Frontal cortex (tissue), 3 donors: ENCODE measurements at regions not wholly inside any gene's neighbourhood (a gene's known extent, or its start where the extent isn't known, plus 50 kb on each side); places are given as distances from the start of the nearest gene placed in this dataset.
"Not testable (repeated sequence)": the region's sequence is repeated elsewhere in the genome, so short reads cannot be mapped to it uniquely, and the experiment has no call there.

Source experiments
- DNase-seq, 2 donors: peaks; one replicate each; pipeline ENCODE4 v3.0.0; 2012; ENCODE audit warnings: low spot score in 2 of 2
- FAIRE-seq: peaks from 2 replicates; lab custom pipeline; 2012; peaks lifted over from hg19 to GRCh38; lab: Jason Lieb, UNC
- donor health status: control.
- donor health status: control.
- donor health status: control.

GRCh38 chr14:28820677-28821076 is 54.1 kb downstream of the FOXG1 start:
- FAIRE-seq (no peak), DNase-seq (no peak)

GRCh38 chr14:28821993-28822392 is 55.4 kb downstream of the FOXG1 start:
- no peak for FAIRE-seq
- no peak for DNase-seq

- FAIRE-seq (no peak), DNase-seq (no peak)
Observed at GRCh38 chr14:28823245-28823644, 56.7 kb downstream of the FOXG1 start.

- DNase-seq: no peak
- no peak for FAIRE-seq
Observed at GRCh38 chr14:28830115-28830534, 63.5 kb downstream of the FOXG1 start.

GRCh38 chr14:28831126-28831525 is 64.5 kb downstream of the FOXG1 start:
- FAIRE-seq (no peak), DNase-seq (no peak)

GRCh38 chr14:28842569-28842968 is 76.0 kb downstream of the FOXG1 start:
- not testable (repeated sequence) for FAIRE-seq, DNase-seq

- DNase-seq (no peak), FAIRE-seq (no peak)
Observed at GRCh38 chr14:28867571-28867970, 101.0 kb downstream of the FOXG1 start.

GRCh38 chr14:28870033-28870564 is 103.5 kb downstream of the FOXG1 start:
- FAIRE-seq (no peak), DNase-seq (no peak)

GRCh38 chr14:28875934-28876571 is 109.5 kb downstream of the FOXG1 start:
- DNase-seq (no peak), FAIRE-seq (no peak)

- FAIRE-seq (no peak), DNase-seq (no peak)
Observed at GRCh38 chr14:28876572-28876945, 110.0 kb downstream of the FOXG1 start.

- FAIRE-seq (no peak), DNase-seq (no peak)
Observed at GRCh38 chr14:28877923-28878322, 111.3 kb downstream of the FOXG1 start.

- no peak for DNase-seq
Observed at GRCh38 chr14:28879573-28879996, 113.0 kb downstream of the FOXG1 start.

GRCh38 chr14:28886940-28887339 is 120.4 kb downstream of the FOXG1 start:
- DNase-seq (no peak), FAIRE-seq (no peak)

More at GRCh38 chr14:28879573-28879996, 113.0 kb downstream of the FOXG1 start:
- no peak for FAIRE-seq

- FAIRE-seq (no peak), DNase-seq (no peak)
Observed at GRCh38 chr14:28895389-28895788, 128.8 kb downstream of the FOXG1 start.

- DNase-seq (no peak), FAIRE-seq (no peak)
Observed at GRCh38 chr14:28896337-28896736, 129.8 kb downstream of the FOXG1 start.

GRCh38 chr14:28901631-28902030 is 135.0 kb downstream of the FOXG1 start:
- FAIRE-seq (no peak), DNase-seq (no peak)

GRCh38 chr14:28902930-28903329 is 136.3 kb downstream of the FOXG1 start:
- FAIRE-seq (no peak), DNase-seq (no peak)

- FAIRE-seq: no peak
- DNase-seq: no peak
Observed at GRCh38 chr14:28911521-28911920, 144.9 kb downstream of the FOXG1 start.

- DNase-seq: no peak
- no peak for FAIRE-seq
Observed at GRCh38 chr14:28913056-28913455, 146.5 kb downstream of the FOXG1 start.

GRCh38 chr14:28926122-28926521 is 159.5 kb downstream of the FOXG1 start:
- FAIRE-seq (no peak), DNase-seq (no peak)

- FAIRE-seq: no peak
- DNase-seq: no peak
Observed at GRCh38 chr14:28931999-28932398, 165.4 kb downstream of the FOXG1 start.

- DNase-seq (no peak), FAIRE-seq (no peak)
Observed at GRCh38 chr14:28936601-28937000, 170.0 kb downstream of the FOXG1 start.
